ENCODE measurements at regions not wholly inside any gene's neighbourhood (a gene's known extent, or its start where the extent isn't known, plus 50 kb on each side); places are given as distances from the start of the nearest gene placed in this dataset.

DNA sequence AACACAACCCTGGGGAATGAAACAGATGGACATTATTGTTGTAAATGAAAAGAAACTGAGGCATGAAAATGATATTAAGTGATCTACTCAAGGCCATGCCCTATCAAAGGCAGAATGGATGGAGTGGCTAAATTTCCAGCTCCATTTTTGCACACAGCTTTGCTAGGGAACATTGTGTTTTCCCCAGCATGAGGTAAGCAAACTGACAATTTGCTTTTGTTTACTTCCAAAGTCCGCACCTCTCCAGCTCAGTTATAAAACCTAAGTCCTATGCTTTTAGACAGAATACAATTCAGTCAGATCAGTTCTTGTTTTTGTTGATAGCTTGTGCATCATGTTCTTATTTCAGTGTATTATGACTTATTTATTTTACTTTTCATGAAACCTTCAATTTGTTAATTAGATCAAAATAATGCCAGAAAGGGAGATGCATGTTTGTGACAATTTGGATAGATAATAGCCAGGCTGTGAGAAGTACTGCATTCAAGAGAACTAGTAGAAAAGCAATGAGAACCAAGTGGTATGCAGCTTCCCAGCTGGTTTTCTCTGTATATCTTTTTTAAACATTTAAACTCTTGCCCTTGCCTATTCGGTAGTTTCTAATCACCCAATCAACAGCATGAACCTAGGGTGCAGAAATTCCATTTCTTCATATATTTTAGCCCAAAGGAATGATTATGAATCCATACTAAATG is 380.8 kb downstream of the SPATA31D1 start:
- Histone ChIP-seq H2AFZ (ENCODE audit: low read length) (no peak overlapping the region), H3K23me2 (ENCODE audit: insufficient read length, low read depth, low read length, poor library complexity, severe bottlenecking) (no peaks in the 10 kb centered on the region), H2BK120ac (ENCODE audit: low read depth, low read length, poor library complexity, severe bottlenecking) (no peak overlapping the region), H4K5ac (ENCODE audit: insufficient read length, low read depth, low read length) (no peak overlapping the region), H3K9me3 (ENCODE audit: control insufficient read depth, low read depth, low read length) (no peaks in the 10 kb centered on the region), H3K4ac (ENCODE audit: low read depth, low read length) (no peak overlapping the region), H3K27me3 (ENCODE audit: insufficient read depth, low read length) (no peaks in the 10 kb centered on the region), H3K4me2 (ENCODE audit: insufficient read depth, insufficient read length, low read length) (no peak overlapping the region), H4K91ac (ENCODE audit: insufficient read length, low read depth, low read length) (no peak overlapping the region), H3K23ac (ENCODE audit: insufficient read length, low read depth, low read length) (no peak overlapping the region), H2AK5ac (ENCODE audit: insufficient read length, low read length) (no peak overlapping the region), H4K8ac (replicated peaks; ENCODE audit: insufficient read length, low read depth, low read length) (no peak overlapping the region), H3K56ac (ENCODE audit: insufficient read length, low read depth, low read length) (no peak overlapping the region), H3K14ac (ENCODE audit: insufficient read depth, low read length) (no peak overlapping the region), H3K79me2 (ENCODE audit: insufficient read depth, low read length) (no peaks in the 10 kb centered on the region), H4K20me1 (ENCODE audit: control insufficient read depth, insufficient read depth, insufficient read length) (no peaks in the 10 kb centered on the region), H2BK15ac (ENCODE audit: low read depth, low read length) (no peak overlapping the region), H3K9ac (ENCODE audit: extremely low read depth, insufficient read length, low read length) (no peak overlapping the region), H3K4me1 (ENCODE audit: insufficient read depth, low read length) (no peaks in the 10 kb centered on the region), H2BK20ac (ENCODE audit: low read depth, low read length, poor library complexity, severe bottlenecking) (no peak overlapping the region), H3K79me1 (ENCODE audit: insufficient read depth, low read depth, low read length, poor library complexity, severe bottlenecking) (no peaks in the 10 kb centered on the region), H3T11ph (ENCODE audit: low read length) (no peak overlapping the region), H2BK12ac (ENCODE audit: insufficient read length, low read depth, low read length) (no peak overlapping the region), H2BK5ac (ENCODE audit: insufficient read length, low read length) (no peak overlapping the region), H3K27ac (ENCODE audit: insufficient read length, low read depth, low read length) (no peak overlapping the region), H3K18ac (ENCODE audit: insufficient read length, low read depth, low read length) (no peak overlapping the region)
- no peak for DNase-seq
- Mint-ChIP-seq H3K9me3 (no peaks in the 10 kb centered on the region; a peak in 1 of 5 replicates), H3K4me1 (no peaks in the 10 kb centered on the region), H3K36me3 (ENCODE audit: insufficient read depth in 1 of 3, low read depth in 3 of 3) (no peaks in the 10 kb centered on the region), H3K27me3 (ENCODE audit: low read depth) (no peaks in the 10 kb centered on the region; the same call in 1 of the 2 replicates), H3K27ac (no peak overlapping the region), H3K4me3 (no peak overlapping the region)
- no CpG with 5 or more reads among the region's 2 CpGs for WGBS (ENCODE audit: extremely low coverage, insufficient read length, low lambda C conversion rate)
- TF ChIP-seq, protein P1, sequence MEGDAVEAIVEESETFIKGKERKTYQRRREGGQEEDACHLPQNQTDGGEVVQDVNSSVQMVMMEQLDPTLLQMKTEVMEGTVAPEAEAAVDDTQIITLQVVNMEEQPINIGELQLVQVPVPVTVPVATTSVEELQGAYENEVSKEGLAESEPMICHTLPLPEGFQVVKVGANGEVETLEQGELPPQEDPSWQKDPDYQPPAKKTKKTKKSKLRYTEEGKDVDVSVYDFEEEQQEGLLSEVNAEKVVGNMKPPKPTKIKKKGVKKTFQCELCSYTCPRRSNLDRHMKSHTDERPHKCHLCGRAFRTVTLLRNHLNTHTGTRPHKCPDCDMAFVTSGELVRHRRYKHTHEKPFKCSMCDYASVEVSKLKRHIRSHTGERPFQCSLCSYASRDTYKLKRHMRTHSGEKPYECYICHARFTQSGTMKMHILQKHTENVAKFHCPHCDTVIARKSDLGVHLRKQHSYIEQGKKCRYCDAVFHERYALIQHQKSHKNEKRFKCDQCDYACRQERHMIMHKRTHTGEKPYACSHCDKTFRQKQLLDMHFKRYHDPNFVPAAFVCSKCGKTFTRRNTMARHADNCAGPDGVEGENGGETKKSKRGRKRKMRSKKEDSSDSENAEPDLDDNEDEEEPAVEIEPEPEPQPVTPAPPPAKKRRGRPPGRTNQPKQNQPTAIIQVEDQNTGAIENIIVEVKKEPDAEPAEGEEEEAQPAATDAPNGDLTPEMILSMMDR (conservative IDR thresholded peaks at IDR 0.05): no peak
